ENCODE measurements at regions not wholly inside any gene's neighbourhood (a gene's known extent, or its start where the extent isn't known, plus 50 kb on each side); places are given as distances from the start of the nearest gene placed in this dataset.

DNA sequence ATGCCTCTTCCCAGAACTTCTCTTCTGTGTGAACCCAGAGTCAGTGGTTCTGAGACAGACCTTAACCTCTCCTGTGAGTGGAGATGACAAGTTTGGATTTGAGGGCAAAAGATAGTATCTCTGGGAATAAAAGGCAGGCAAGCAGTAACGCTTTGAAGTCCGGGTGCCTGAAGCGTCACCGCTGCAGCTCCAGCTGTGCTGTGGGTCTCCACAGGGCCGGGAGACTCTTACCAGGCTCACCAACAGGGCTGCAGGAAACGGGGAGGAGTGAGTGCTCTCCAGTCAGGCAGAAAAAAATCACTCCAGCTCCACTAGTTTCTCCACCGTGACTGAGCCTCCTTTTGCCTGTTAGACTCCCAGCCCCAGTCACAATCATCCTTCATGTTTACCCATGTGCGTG, 79.7 kb upstream of the MAP4K4 start:
- TF ChIP-seq POLR2A (IDR thresholded peaks at IDR 0.05): no peak
- TF ChIP-seq, protein P1, sequence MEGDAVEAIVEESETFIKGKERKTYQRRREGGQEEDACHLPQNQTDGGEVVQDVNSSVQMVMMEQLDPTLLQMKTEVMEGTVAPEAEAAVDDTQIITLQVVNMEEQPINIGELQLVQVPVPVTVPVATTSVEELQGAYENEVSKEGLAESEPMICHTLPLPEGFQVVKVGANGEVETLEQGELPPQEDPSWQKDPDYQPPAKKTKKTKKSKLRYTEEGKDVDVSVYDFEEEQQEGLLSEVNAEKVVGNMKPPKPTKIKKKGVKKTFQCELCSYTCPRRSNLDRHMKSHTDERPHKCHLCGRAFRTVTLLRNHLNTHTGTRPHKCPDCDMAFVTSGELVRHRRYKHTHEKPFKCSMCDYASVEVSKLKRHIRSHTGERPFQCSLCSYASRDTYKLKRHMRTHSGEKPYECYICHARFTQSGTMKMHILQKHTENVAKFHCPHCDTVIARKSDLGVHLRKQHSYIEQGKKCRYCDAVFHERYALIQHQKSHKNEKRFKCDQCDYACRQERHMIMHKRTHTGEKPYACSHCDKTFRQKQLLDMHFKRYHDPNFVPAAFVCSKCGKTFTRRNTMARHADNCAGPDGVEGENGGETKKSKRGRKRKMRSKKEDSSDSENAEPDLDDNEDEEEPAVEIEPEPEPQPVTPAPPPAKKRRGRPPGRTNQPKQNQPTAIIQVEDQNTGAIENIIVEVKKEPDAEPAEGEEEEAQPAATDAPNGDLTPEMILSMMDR (IDR thresholded peaks at IDR 0.05): no peak
